Mesendoderm (in vitro differentiated cells): ENCODE measurements at regions not wholly inside any gene's neighbourhood (a gene's known extent, or its start where the extent isn't known, plus 50 kb on each side); places are given as distances from the start of the nearest gene placed in this dataset.

Experiments used
- DNase-seq: peaks from one replicate; pipeline ENCODE4 v3.0.0; 2013
- H2AK5ac ChIP-seq: 2 replicates; pipeline ENCODE4 v1.6.1; 2013; ENCODE audit warnings: low read length, inconsistent platforms
- H2BK120ac ChIP-seq: 2 replicates; pipeline ENCODE4 v1.6.1; 2013; ENCODE audit warnings: low read depth, mild to moderate bottlenecking, low read length, moderate library complexity, mixed read lengths
- H2BK15ac ChIP-seq: replicated peaks from 2 replicates; pipeline ENCODE4 v1.6.1; 2013; ENCODE audit warnings: low read depth, mild to moderate bottlenecking, moderate library complexity
- H2BK5ac ChIP-seq: 2 replicates; pipeline ENCODE4 v1.6.1; 2013; ENCODE audit warnings: low read length, inconsistent platforms
- H3K18ac ChIP-seq: 2 replicates; pipeline ENCODE4 v1.6.1; 2013; ENCODE audit warnings: mild to moderate bottlenecking, low read length, mixed read lengths
- H3K23ac ChIP-seq: one replicate; pipeline ENCODE4 v1.6.1; 2013; ENCODE audit warnings: low read length
- H3K27ac ChIP-seq: 2 replicates; pipeline ENCODE4 v1.5.1; 2013; ENCODE audit warnings: low read depth, mild to moderate bottlenecking, inconsistent platforms, low read length, moderate library complexity
- H3K27me3 ChIP-seq: 2 replicates; pipeline ENCODE4 v1.6.1; 2013; ENCODE audit warnings: low read length, control low read depth, mild to moderate bottlenecking, inconsistent platforms; ENCODE audit not compliant: insufficient read depth, poor library complexity
- H3K36me3 ChIP-seq: 2 replicates; pipeline ENCODE4 v1.6.1; 2013; ENCODE audit warnings: low read length, inconsistent platforms; ENCODE audit not compliant: control insufficient read depth, insufficient read depth
- H3K4ac ChIP-seq: one replicate; pipeline ENCODE4 v1.6.1; 2013; ENCODE audit warnings: low read depth, mild to moderate bottlenecking, low read length, moderate library complexity
- H3K4me1 ChIP-seq: 2 replicates; pipeline ENCODE4 v1.6.1; 2013; ENCODE audit warnings: low read depth, low read length, inconsistent platforms; ENCODE audit not compliant: control insufficient read depth
- H3K4me2 ChIP-seq: 2 replicates; pipeline ENCODE4 v1.6.1; 2013; ENCODE audit warnings: low read length
- H3K4me3 ChIP-seq: 2 replicates; pipeline ENCODE4 v1.5.1; 2013; ENCODE audit warnings: mild to moderate bottlenecking, low read length
- H3K56ac ChIP-seq: one replicate; pipeline ENCODE4 v1.6.1; 2013; ENCODE audit warnings: low read length
- H3K79me1 ChIP-seq: 2 replicates; pipeline ENCODE4 v1.6.1; 2013; ENCODE audit warnings: low read length, inconsistent platforms
- H3K79me2 ChIP-seq: 2 replicates; pipeline ENCODE4 v1.6.1; 2013; ENCODE audit warnings: mild to moderate bottlenecking, low read length; ENCODE audit not compliant: control insufficient read depth, insufficient read depth
- H3K9ac ChIP-seq: 2 replicates; pipeline ENCODE4 v1.6.1; 2013; ENCODE audit warnings: low read length, inconsistent platforms
- H4K5ac ChIP-seq: one replicate; pipeline ENCODE4 v1.6.1; 2013; ENCODE audit warnings: low read length
- H4K8ac ChIP-seq: one replicate; pipeline ENCODE4 v1.6.1; 2013; ENCODE audit warnings: low read depth, mild to moderate bottlenecking, control low read depth, low read length, moderate library complexity
- WGBS: extraction: QIAGEN DNeasy Blood & Tissue Kit; methylation state at CpG from one replicate; pipeline ENCODE4 v1.1.7; 2013; ENCODE audit warnings: low lambda C conversion rate, missing lambda C conversion rate; ENCODE audit not compliant: insufficient coverage; ENCODE audit errors: extremely low coverage; 5-methylcytosine and 5-hydroxymethylcytosine counted together

DNA sequence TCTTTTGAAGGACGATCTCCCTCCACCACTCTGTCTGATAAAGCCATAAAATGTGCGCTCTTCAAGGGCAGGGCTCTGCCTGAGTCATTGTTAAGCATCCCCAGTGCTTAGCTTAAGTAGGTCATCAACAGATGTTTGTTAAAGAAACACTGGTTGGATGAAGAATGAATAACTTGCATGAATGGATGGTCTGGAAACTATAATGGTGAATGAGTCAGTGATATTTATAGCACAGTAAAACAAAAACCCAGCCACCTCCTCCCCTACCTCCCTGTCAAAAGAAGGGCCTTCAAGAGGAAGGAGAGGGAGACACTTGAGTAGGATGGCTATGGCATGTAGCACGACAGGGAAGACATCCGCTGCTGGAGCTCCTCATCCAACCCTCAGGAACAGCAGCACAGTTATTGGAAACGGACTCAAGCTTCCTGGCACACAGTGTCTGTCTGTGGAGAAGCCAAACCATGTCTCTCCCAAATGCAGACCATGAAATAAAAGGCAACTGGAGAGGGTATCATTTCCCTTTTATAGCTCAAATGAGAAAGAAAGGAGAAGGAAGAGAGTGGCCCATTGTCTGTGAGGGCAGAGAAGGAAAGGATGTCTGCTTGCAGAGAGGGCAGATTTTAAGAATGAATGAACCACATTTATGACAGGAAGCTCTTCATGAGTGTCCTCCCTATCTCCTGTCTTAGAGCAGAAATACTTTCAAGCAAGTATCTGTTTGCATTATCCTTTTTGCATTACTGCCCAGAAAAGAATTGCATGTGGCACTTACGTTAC lies 183.5 kb upstream of the UBL3 start:
- peak overlapping the region; percentile 6 for H3K56ac ChIP-seq
- H3K27ac ChIP-seq, result no peak overlapping the region
- no peak overlapping the region for H2BK15ac ChIP-seq
- no CpG with 5 or more reads among the region's 6 CpGs for WGBS
- no peak overlapping the region for H3K4me2 ChIP-seq
- no peak overlapping the region for H3K4ac ChIP-seq
- no peak overlapping the region for H3K4me3 ChIP-seq
- H3K4me1 ChIP-seq, result peaks cover 14% of the 10 kb centered on the region
- H3K79me2 ChIP-seq, result no peaks in the 10 kb centered on the region
- H2BK5ac ChIP-seq, result no peak overlapping the region
- H4K5ac ChIP-seq, result no peak overlapping the region
- no peak overlapping the region for H3K18ac ChIP-seq
- H2AK5ac ChIP-seq, result peak overlapping the region; percentile 64
- H3K23ac ChIP-seq, result no peak overlapping the region
- no peaks in the 10 kb centered on the region for H3K36me3 ChIP-seq
- H2BK120ac ChIP-seq, result no peak overlapping the region
- H3K79me1 ChIP-seq, result no peaks in the 10 kb centered on the region
- no peak overlapping the region for H3K9ac ChIP-seq
- H3K27me3 ChIP-seq, result no peaks in the 10 kb centered on the region
- no peak overlapping the region for H4K8ac ChIP-seq
- no peak for DNase-seq

DNA sequence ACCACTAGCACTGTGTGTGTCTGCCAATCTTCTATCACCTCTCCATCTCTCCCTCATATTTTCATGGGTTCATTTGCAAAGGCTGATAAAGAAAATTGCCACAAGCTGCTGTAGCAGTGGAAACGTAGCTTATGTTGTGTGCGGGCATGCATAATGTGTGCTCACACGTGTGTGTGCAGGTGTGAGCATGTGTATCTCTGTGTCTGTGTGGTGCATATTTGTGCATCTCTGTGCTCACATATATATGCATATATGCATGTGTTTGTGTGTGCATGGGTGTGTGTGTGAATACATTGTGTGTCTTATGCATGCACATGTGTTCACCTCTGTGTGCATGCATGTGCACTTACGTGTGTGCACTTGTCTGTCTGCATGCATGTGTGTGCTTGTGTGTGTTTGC lies 181.8 kb upstream of the UBL3 start:
- Histone ChIP-seq H3K56ac (peak overlapping the region; percentile 66), H3K79me2 (no peaks in the 10 kb centered on the region), H3K79me1 (no peaks in the 10 kb centered on the region), H2BK120ac (no peak overlapping the region), H3K18ac (no peak overlapping the region), H3K4ac (no peak overlapping the region), H3K4me2 (no peak overlapping the region), H3K27ac (no peak overlapping the region), H4K5ac (no peak overlapping the region), H4K8ac (no peak overlapping the region), H3K27me3 (no peaks in the 10 kb centered on the region), H3K9ac (no peak overlapping the region), H2AK5ac (peak overlapping the region; percentile 61), H3K4me1 (peaks cover 5% of the 10 kb centered on the region), H3K36me3 (no peaks in the 10 kb centered on the region), H3K23ac (no peak overlapping the region), H3K4me3 (no peak overlapping the region), H2BK5ac (peak overlapping the region; percentile 56), H2BK15ac (no peak overlapping the region)
- no peak for DNase-seq
- WGBS, result no CpG with 5 or more reads among the region's 4 CpGs

DNA sequence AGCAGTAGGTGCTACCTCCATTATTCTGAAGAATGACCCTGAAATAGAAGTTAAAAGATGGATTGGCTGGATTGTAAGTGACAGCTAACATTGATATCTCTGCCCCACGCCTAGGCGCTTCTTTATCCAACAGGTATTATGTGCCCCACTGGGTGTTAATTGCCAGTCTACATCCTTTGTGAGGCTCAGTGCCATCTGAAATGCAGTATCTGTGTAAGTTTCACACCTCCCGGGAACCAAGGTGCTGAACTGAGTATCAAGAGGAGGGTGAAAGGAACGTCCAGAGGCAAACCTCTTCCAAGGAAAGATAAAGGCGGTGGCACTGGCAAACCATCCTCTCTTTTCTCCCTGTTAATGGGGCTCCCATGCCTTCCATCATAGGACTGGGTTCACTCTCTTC lies 181.1 kb upstream of the UBL3 start:
- no peak overlapping the region for H3K27ac ChIP-seq
- no peak overlapping the region for H3K4me2 ChIP-seq
- H3K56ac ChIP-seq, result no peak overlapping the region
- no peak overlapping the region for H3K18ac ChIP-seq
- H3K36me3 ChIP-seq, result no peaks in the 10 kb centered on the region
- no peak overlapping the region for H3K4me3 ChIP-seq
- no peaks in the 10 kb centered on the region for H3K79me2 ChIP-seq
- H3K4ac ChIP-seq, result peak overlapping the region; percentile 37
- H3K23ac ChIP-seq, result no peak overlapping the region
- peak; percentile 75 for DNase-seq
- no peak overlapping the region for H2BK15ac ChIP-seq
- no peaks in the 10 kb centered on the region for H3K27me3 ChIP-seq
- H4K5ac ChIP-seq, result no peak overlapping the region
- H3K9ac ChIP-seq, result no peak overlapping the region
- no peak overlapping the region for H2BK120ac ChIP-seq
- H2AK5ac ChIP-seq, result no peak overlapping the region
- WGBS, result no CpG with 5 or more reads among the region's 5 CpGs
- H4K8ac ChIP-seq, result no peak overlapping the region
- no peaks in the 10 kb centered on the region for H3K79me1 ChIP-seq
- H2BK5ac ChIP-seq, result peak overlapping the region; percentile 66
- H3K4me1 ChIP-seq, result peaks cover 5% of the 10 kb centered on the region

DNA sequence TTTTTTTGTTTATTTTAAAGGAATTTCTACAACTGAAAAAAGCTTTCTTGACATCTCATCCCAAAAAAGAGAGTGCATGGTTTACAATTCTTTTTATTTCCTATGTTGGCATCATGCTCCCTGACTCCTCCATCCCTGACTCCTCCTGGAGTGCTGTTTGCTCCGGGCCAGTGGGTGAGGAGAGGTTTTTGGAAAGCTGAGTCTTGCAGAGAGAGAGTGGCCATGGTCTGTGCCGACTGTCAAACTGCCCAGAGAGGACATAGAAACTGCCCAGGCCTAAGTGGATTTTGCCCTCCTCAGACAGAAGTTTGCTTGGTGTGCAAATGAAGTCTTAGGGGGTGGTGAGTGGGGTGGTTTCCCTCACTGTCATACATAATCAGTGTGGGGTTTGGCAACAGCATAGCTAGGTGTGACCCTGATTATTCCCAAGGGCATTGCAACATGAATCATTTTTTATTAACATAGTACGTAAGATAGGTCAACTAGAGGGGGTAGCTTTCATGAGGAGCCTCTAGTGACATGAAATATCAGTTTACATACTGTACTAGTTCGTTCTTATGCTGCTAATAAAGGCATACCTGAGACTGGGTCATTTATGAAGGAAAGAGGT lies 179.8 kb upstream of the UBL3 start:
- H4K5ac ChIP-seq, result no peak overlapping the region
- H3K79me1 ChIP-seq, result no peaks in the 10 kb centered on the region
- no CpG with 5 or more reads among the region's 4 CpGs for WGBS
- H4K8ac ChIP-seq, result no peak overlapping the region
- H2BK5ac ChIP-seq, result no peak overlapping the region
- no peak overlapping the region for H3K56ac ChIP-seq
- no peaks in the 10 kb centered on the region for H3K36me3 ChIP-seq
- no peak overlapping the region for H3K23ac ChIP-seq
- no peak overlapping the region for H3K4ac ChIP-seq
- no peak overlapping the region for H3K27ac ChIP-seq
- no peak overlapping the region for H3K4me3 ChIP-seq
- H2BK120ac ChIP-seq, result no peak overlapping the region
- no peak overlapping the region for H3K9ac ChIP-seq
- no peak overlapping the region for H2BK15ac ChIP-seq
- no peak overlapping the region for H3K4me2 ChIP-seq
- no peak for DNase-seq
- H3K27me3 ChIP-seq, result no peaks in the 10 kb centered on the region
- no peaks in the 10 kb centered on the region for H3K79me2 ChIP-seq
- H3K4me1 ChIP-seq, result peaks cover 5% of the 10 kb centered on the region
- H2AK5ac ChIP-seq, result no peak overlapping the region
- H3K18ac ChIP-seq, result no peak overlapping the region

DNA sequence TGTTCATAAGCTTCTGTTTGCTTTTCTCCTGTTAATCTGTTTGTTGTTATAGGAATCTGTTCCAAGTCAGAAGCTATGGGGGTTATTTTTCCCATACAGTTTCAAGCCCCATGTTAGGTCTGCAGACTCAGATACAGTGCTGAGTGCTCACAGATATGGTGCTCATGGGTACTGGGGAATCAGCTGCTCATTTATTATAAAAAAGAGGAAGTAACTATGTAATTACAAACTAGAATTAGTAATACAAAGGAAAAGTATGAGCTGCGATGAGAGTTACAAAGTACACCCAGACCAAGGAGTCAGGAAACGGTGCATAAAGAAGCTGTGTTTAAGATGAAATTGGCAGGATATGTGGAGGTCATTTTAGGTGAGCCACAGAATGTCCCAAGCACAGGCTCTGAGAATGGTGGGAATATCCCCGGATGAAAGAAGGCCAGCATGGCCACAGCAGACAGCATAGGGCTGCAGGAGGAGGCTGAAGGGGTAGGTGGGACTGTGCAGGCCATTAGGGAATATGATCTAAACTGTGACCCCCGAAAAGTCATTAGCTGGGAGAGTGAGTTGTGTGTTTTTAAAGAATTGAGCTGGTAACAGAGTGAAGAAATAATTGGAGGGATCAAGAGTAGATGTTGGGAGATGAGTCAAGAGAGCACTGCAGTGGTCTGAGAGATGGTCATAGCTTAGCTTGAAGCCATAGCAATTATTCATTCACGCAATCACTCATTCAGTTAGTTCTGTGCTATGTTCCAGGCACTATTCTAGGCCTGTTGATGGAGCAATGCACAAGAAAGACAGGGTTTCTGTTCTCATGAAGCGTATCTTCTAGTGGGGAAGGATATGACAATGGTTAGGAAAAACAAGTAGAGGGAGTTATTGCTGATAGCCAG lies 177.4 kb upstream of the UBL3 start:
- no CpG with 5 or more reads among the region's 6 CpGs for WGBS
- H4K5ac ChIP-seq, result no peak overlapping the region
- H3K27me3 ChIP-seq, result no peaks in the 10 kb centered on the region
- H2BK5ac ChIP-seq, result no peak overlapping the region
- no peak overlapping the region for H3K9ac ChIP-seq
- H2BK15ac ChIP-seq, result no peak overlapping the region
- H2BK120ac ChIP-seq, result no peak overlapping the region
- no peak for DNase-seq
- H3K4ac ChIP-seq, result no peak overlapping the region
- H4K8ac ChIP-seq, result no peak overlapping the region
- no peaks in the 10 kb centered on the region for H3K79me2 ChIP-seq
- H3K18ac ChIP-seq, result no peak overlapping the region
- peaks cover 5% of the 10 kb centered on the region for H3K4me1 ChIP-seq
- H3K27ac ChIP-seq, result no peak overlapping the region
- H3K4me2 ChIP-seq, result no peak overlapping the region
- H2AK5ac ChIP-seq, result no peak overlapping the region
- peak overlapping the region; percentile 17 for H3K56ac ChIP-seq
- no peak overlapping the region for H3K23ac ChIP-seq
- H3K79me1 ChIP-seq, result no peaks in the 10 kb centered on the region
- H3K36me3 ChIP-seq, result no peaks in the 10 kb centered on the region
- H3K4me3 ChIP-seq, result no peak overlapping the region
